Adrenal gland (tissue), 9 donors: ENCODE measurements at regions not wholly inside any gene's neighbourhood (a gene's known extent, or its start where the extent isn't known, plus 50 kb on each side); places are given as distances from the start of the nearest gene placed in this dataset.

ENCODE experiments used
- DNase-seq, 7 donors: peaks; one replicate each; pipeline ENCODE4 v3.0.0-alpha.2; 2019 to 2020
- H3K27ac ChIP-seq, 5 donors: fragments of 200-600 bp; sonication (generic) in 4 of 5; 1 replicate in 3 of 5; 2 replicates in 2 of 5; pipeline versions ENCODE4 v1.5.1 to v1.8.0; 2016 to 2020; ENCODE audit warnings: mild to moderate bottlenecking in 1 of 5
- H3K27me3 ChIP-seq: fragments of 200-600 bp; 2 replicates; pipeline ENCODE4 v1.8.0; 2021
- H3K36me3 ChIP-seq, 2 donors: fragments of 200-600 bp; replicated peaks in 1 of 2; 1 replicate in 1 of 2; 2 replicates in 1 of 2; pipeline versions ENCODE4 v1.5.1 to v1.8.0; 2018 to 2022
- H3K4me1 ChIP-seq, 2 donors: fragments of 200-600 bp; replicated peaks in 1 of 2; 1 replicate in 1 of 2; 2 replicates in 1 of 2; pipeline versions ENCODE4 v1.5.1 to v1.8.0; 2018 to 2021
- H3K4me3 ChIP-seq, 4 donors: fragments of 200-600 bp; sonication (generic) in 3 of 4; one replicate each; pipeline ENCODE4 v1.5.1; 2016 to 2018
- H3K9me3 ChIP-seq, 3 donors: fragments of 200-600 bp; sonication (generic) in 1 of 3; replicated peaks in 1 of 3; 1 replicate in 2 of 3; 2 replicates in 1 of 3; pipeline versions ENCODE4 v1.5.1 to v1.8.0; 2016 to 2021
- POLR2A ChIP-seq, 2 donors: fragments of 450-650 bp; IDR thresholded peaks; one replicate each; pipeline ENCODE4 v1.6.1; 2017; ENCODE audit warnings: antibody characterized with exemption in 2 of 2, mild to moderate bottlenecking in 2 of 2, moderate library complexity in 1 of 2
- WGBS, 4 donors: extraction: QIAGEN DNeasy Blood & Tissue Kit in 2 of 4; methylation state at CpG; one replicate each; pipeline versions ENCODE4 v1.1.5 to v1.1.7; 2013 to 2017; 5-methylcytosine and 5-hydroxymethylcytosine counted together
- intact Hi-C, 2 donors: fragments of 100-400 bp; cut with DNase I; formaldehyde crosslinking; loops; one replicate each; pipeline versions ENCODE4 v1.14.1 to v1.15.0; 2022 to 2023
- TF ChIP-seq, protein P1 (sequence below), 6 experiments: fragments of 450-650 bp in 4 of 6; fragments of 200-600 bp in 2 of 6; sonication (generic) in 1 of 6; IDR thresholded peaks; 1 replicate in 5 of 6; 2 replicates in 1 of 6; pipeline versions ENCODE4 v1.5.1 to v1.8.0; 2016 to 2021; ENCODE audit warnings: antibody characterized with exemption in 6 of 6, mild to moderate bottlenecking in 2 of 6, moderate library complexity in 1 of 6
- donor health status: healthy with polysubstance abuse.
- donor health status: Bipolar disorder and iron deficiency.
- donor health status: DM: yes; HTN: yes; CAD: no.
- donor health status: DM: no; HTN: no; CAD: no.
- donor health status: DM: no; HTN: no; CAD: no.

DNA sequence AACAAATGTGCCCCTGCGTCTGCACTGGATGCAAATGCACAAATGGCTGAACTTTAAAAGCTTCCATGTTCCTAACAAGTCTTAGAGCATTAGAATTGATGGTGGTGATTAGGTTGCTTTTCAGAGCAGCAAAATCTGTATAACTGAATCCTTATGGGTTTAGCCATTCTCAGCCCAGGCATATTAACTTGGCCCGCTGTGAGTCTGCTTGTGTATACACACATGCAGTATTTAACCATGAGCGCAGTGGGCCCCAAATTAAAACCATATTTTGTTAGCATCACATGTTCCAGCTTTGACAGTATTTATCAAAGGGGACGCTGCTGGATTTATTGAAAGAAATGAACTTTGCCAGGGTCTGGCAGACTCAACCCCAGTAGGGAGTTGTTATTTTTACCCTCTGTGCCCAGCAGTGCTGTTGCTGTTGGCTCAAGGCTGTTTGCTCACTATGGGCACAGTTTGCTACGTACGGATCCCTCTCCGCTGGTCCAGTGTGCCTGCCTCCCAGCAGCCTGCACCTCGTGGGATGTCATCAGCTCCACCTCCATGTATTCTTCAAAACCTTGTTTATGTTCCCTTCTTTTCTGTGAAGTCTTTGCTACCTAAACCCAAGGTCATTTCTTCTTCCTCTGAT, 144.7 kb downstream of the QRSL1 start:
- Histone ChIP-seq H3K4me1 (no peaks in the 10 kb centered on the region), H3K36me3 (no peaks in the 10 kb centered on the region), H3K9me3 (no peaks in the 10 kb centered on the region), H3K27me3 (no peaks in the 10 kb centered on the region), H3K4me3 (no peak overlapping the region), H3K27ac (no peak overlapping the region)
- no peak for TF ChIP-seq POLR2A (IDR thresholded peaks at IDR 0.05)
- intact Hi-C loops: no loop called here
- DNase-seq: no peak
- WGBS, 4 donors: 60 to 74% (median 63%) methylated on average over 8 of the region's 8 CpGs

DNA sequence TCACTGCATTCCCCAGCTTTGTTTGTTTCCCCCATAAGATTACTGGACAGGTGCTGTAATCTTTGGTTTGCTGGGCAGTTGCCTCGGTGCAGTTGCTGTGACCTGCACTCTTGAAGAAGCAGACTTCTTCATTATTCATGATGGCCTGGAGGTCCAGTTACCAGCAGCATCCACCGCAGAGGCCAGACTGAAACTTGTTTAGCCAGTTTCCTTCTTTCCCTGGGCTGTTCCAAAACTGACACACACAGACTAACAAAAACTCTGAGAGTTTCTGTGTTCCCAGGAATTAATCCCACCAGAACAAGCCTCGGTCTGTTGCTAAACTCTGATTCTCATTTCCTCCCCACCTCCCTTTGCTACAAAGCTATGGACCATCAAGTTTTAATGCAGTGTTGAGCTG, 144.1 kb downstream of the QRSL1 start:
- no peak for TF ChIP-seq POLR2A (IDR thresholded peaks at IDR 0.05)
- TF ChIP-seq, protein P1, sequence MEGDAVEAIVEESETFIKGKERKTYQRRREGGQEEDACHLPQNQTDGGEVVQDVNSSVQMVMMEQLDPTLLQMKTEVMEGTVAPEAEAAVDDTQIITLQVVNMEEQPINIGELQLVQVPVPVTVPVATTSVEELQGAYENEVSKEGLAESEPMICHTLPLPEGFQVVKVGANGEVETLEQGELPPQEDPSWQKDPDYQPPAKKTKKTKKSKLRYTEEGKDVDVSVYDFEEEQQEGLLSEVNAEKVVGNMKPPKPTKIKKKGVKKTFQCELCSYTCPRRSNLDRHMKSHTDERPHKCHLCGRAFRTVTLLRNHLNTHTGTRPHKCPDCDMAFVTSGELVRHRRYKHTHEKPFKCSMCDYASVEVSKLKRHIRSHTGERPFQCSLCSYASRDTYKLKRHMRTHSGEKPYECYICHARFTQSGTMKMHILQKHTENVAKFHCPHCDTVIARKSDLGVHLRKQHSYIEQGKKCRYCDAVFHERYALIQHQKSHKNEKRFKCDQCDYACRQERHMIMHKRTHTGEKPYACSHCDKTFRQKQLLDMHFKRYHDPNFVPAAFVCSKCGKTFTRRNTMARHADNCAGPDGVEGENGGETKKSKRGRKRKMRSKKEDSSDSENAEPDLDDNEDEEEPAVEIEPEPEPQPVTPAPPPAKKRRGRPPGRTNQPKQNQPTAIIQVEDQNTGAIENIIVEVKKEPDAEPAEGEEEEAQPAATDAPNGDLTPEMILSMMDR (IDR thresholded peaks at IDR 0.05): no peak
- no peak overlapping the region for H3K4me3 ChIP-seq
- WGBS, 4 donors: 54 to 62% (median 60%) methylated on average over 3 of the region's 3 CpGs
- H3K4me1 ChIP-seq: no peaks in the 10 kb centered on the region
- intact Hi-C loops: no loop called here
- no peak for DNase-seq
- no peak overlapping the region for H3K27ac ChIP-seq
- no peaks in the 10 kb centered on the region for H3K9me3 ChIP-seq
- H3K36me3 ChIP-seq: no peaks in the 10 kb centered on the region
- no peaks in the 10 kb centered on the region for H3K27me3 ChIP-seq

DNA sequence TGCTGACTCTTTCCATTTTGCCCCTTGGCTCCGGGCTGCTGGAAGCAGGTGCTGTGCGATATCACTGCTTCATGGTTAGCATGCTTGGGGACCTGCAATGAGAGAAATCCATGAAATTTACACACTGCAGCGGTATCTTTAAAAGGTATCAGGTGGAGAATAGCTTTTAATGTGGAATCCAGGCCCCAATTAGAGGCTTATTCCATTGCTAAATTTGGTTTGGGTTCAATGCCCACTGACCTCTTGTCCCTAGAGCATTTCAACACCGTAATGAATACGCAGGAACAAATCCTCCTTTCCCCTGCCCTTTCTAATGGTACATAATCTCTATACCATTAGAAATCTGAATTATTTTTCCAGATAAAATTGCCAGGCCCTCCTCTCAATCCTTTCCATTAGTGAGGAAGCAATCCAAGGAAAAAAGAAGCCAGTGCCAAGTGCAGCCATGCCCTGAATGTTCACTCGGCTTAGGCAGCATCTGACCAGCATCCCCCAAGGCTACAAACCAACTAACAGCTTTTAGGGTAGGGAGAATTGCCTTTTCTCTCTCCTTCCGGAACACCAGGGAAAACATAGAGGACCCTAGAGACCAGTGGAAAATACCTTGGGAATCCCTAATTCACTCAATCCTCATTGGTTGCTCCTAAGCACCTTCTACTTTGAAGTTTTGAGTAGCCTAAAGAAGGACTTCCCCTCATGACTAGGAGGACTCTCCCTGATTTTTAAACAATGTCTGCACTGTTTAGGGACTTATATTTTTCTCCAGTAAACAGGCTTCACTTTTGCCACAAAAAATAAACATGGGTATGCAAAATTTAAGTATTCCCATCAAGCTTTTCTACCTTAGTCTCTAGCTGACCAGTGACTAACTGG, 143.1 kb downstream of the QRSL1 start:
- WGBS, 4 donors: 76 to 83% (median 80%) methylated on average over 7 of the region's 7 CpGs
- DNase-seq: no peak
- TF ChIP-seq, protein P1 (IDR thresholded peaks at IDR 0.05): no peak
- no peak for TF ChIP-seq POLR2A (IDR thresholded peaks at IDR 0.05)
- H3K27me3 ChIP-seq: no peaks in the 10 kb centered on the region
- intact Hi-C loops: no loop called here
- H3K9me3 ChIP-seq: no peaks in the 10 kb centered on the region
- H3K36me3 ChIP-seq: no peaks in the 10 kb centered on the region
- H3K4me1 ChIP-seq: no peaks in the 10 kb centered on the region
- H3K27ac ChIP-seq: no peak overlapping the region
- no peak overlapping the region for H3K4me3 ChIP-seq

DNA sequence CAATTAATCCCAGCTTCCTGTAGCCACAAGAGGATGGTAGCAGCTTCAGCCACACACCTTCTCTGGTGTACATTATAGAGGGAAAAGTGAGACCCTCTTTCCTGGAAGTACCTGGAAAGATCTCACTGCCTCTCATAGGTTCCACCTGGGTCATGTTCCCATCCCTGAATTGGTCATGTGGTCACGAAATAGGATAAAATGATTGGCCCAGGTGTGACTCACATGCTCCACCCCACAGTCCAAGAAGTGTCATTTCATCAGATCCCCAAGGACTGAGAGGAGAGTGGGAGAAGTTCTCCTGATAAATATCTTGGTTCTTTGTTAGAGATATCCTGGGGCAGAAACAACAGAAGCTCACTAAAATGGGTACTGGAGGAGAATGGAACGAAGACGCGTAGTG, 142.4 kb downstream of the QRSL1 start:
- Histone ChIP-seq H3K4me1 (no peaks in the 10 kb centered on the region), H3K9me3 (no peaks in the 10 kb centered on the region), H3K27me3 (no peaks in the 10 kb centered on the region), H3K27ac (no peak overlapping the region), H3K4me3 (no peak overlapping the region), H3K36me3 (no peaks in the 10 kb centered on the region)
- no peak for TF ChIP-seq POLR2A (IDR thresholded peaks at IDR 0.05)
- TF ChIP-seq, protein P1 (IDR thresholded peaks at IDR 0.05): no peak
- 74 to 95% (median 88%) methylated on average over 4 of the region's 4 CpGs for WGBS, 4 donors
- DNase-seq: no peak
- intact Hi-C loops: no loop called here
